Stimulated activated CD8-positive, alpha-beta memory T cell treated with anti-CD3 and anti-CD28 coated beads, Interleukin-4, amount 100 ng/mL, for 24 hours (primary cell): ENCODE measurements at regions not wholly inside any gene's neighbourhood (a gene's known extent, or its start where the extent isn't known, plus 50 kb on each side); places are given as distances from the start of the nearest gene placed in this dataset.

Source experiments
- DNase-seq: peaks from one replicate; pipeline ENCODE4 v3.0.0-alpha.2; 2020; ENCODE audit warnings: low read depth

DNA sequence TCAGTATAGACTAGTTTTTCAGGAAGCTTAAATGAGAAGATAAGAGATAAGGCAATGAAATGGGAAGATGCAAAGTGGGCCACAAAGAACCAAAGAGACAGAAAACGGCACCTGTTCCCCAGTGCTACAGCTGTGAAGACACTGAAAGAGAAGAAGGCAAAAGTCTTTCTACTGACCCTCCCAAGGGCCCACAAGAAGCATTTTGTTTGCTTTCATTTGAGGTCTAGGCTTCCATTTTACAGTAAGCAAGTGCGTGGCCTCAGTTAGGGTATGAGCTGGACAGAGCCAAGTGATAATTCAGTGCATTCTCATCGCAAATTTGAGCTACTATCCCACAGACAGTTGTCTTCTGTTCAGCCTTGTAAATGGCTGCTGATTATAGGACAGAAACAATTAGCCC is 53.4 kb upstream of the STK17B start:
- DNase-seq = no peak

- DNase-seq = no peak
Observed at GRCh38 chr2:196225213-196225612, 53.8 kb upstream of the STK17B start.

DNA sequence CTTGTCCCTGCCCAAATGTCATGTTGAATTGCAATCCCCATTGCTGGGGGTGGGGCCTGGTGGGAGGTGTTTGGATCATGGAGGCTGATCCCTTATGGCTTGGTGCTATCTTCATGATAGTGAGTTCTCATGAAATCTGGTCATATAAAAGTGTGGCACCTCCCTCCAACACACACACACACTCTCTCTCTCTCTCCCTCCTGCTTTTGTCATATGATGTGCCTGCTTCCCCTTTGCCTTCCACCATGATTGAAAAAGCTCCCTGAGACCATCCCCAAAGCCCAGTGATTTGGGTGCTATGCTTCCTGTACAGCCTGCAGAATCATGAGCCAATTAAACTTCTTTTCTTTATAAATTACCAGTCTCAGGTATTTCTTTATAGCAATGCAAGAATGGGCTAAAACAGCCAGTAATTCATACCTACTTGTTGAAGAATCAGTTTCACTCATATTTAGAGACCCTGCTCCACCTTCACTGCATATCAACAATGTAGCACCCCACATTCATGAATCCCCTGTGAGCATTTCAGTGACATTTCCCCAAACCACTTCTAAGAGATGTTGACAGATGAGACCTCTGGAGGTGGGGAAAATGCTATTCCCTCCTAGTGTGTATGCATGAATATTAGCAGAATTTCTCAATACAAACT is 54.8 kb upstream of the STK17B start:
- no peak for DNase-seq

DNA sequence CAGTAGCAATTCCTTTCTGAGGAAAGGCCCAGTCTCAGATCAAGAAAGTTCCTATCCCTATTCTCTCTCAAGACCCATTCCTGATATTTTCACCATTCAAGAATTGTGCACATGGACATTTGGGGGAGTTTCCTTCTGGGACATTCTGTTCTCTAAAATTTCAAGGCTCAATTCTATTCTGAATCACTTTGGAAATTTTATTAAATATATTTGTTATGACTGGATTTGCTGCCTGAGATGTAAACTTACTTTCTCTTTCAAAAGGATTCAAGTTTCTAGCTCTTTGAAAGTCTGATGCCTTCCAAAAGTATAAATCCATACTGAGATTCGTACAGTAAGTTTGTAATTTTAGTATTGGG is 55.3 kb upstream of the STK17B start:
- DNase-seq = no peak

DNA sequence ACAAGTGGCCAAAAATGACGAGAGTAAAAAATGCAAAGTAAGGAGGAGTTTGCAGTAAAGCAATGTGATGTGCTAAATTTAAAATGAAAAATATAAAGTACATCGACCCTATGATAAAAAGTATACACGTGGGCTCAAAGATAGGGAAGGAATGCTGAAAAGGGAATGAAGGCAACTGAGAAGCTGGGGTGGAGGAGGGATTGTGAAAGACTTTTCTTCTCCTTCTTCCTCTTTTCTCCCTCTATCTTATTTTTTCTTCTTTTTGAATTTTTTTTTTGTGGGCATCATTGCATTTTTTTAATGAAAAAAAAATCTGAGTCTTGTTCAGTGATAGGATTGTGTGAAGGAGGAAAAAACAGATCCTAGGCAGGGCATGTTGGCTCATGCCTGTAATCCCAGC is 57.6 kb upstream of the STK17B start:
- no peak for DNase-seq

DNA sequence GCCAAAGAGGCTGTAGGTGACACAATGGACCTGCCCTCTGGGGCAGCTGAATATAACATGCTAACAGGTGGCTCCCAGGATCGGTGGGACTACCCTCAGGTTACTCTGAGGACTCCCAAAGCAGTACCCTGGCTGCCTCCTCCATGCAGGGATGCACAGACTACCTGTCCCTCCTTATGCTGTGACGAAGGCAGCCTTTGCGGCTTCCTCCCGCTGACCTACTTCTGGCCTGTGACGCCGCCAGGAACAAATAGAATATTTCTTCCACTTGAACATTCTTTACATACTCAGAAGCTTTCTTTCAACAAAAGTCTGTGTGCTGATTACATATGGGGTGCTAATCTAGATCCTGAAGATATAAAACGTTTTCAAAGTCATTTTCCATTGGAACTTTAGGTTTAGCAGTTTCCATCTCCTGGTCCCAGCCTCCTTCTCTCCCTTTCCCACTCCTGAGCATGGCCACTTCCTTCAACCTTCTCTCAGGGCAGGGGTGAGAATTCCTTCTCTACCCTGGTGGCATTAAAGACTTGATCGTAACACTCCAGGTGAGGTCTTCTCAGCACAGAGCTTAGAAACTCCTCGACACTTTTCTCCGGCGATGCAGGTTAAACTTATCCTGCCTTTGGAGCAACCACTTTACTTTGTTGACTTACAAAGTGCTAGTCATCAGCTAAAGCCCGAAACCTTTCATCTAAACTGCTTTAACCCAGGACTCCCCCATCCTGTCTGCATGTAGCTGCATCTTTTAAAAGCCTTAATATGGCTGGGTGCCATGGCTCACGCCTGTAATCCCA is 58.9 kb upstream of the STK17B start:
- DNase-seq = no peak

GRCh38 chr2:196233021-196233804 is 61.8 kb upstream of the STK17B start:
- no peak for DNase-seq

- no peak for DNase-seq
Observed at GRCh38 chr2:196233805-196234475, 62.6 kb upstream of the STK17B start.

DNA sequence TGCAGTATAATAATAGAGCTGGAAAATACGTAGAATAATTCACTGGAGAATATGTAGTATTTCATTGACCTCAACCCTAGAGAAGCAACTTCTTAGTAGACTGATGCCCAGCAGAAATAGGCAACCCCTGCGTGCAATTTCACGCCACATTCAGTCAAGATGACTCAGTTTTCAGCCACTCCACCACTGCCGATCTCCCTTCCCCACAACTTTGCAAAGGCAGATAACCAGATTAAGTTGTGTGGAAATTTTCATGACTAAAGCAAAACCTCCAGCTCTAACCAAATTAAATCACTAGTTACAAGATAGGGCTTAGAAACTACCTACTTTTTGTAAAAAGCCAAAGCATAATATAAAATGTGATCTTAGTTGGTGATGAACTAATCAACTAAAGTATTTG is 63.3 kb upstream of the STK17B start:
- DNase-seq = peak; percentile 28

DNA sequence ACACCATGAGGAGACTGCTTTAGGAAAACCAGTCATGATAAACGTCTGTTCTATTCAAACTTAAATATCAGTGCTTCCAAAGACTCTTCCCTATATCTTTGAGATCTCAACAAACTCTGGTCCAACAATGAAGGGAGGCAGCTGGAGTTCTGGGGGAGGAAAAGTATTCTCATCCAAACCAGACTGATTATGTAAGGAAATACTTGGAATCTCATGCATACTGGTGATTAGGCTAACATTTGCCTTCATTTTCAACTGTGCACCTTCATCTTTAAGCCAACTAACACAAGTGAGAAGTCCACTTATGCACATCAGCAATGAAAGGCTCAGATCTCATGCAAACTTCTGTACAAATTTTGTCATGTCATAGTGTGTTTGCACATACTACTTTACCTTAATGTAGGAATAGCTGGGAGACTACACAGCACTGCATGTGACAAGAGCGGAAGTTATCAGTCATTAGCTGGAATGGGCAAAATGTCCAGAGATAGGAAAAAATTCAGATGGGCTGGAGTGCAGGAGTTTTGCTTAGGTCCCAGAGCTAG is 67.5 kb upstream of the STK17B start:
- DNase-seq = no peak

DNA sequence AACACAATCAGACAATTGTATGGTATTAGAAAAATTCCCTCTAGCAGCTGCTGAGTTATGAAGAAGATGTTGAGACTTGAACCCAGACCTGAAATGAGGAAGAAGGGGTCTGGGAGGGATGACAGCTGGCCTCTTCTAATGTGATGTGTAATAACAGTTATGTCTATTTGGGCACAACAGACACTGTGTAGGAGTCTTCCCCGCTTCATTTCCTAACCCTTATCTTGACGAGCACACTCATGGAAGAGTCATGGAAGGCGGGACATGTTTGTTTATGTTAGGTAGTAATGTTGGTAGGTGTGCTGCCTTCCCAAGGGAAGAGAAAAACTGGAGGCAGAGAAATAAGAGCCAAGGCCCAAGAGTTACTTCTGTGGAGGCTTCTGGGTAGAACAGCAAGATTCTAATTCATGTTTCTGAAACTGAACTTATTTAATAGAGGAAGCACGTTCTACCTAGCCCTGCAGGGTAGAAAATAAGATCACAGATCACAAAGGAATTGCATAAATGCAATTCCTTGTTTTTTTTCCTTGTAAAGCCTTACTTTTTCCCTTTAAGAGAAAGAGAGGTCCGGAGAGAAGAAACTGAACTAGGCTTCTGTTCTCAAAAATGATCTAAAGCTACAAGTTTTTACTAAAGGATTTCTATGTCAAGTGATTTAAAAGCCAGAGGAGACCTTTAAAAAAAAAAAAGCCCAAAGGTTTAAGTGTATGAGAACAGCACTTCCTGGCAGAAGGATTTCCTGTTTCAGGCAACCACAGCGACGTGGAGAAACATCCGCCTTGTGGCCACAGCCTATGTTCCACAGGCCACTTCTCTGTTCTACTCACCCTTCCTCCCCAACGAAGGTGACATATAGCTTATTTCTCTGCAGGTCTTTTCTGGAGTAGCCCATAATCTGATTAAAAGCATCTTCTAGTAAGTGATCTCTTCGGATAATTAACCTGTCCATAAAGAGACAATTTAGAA is 68.5 kb upstream of the STK17B start:
- peak; percentile 58 for DNase-seq

GRCh38 chr2:196241175-196241574 is 69.8 kb upstream of the STK17B start:
- no peak for DNase-seq

GRCh38 chr2:196242131-196242620 is 70.8 kb upstream of the STK17B start:
- no peak for DNase-seq

DNA sequence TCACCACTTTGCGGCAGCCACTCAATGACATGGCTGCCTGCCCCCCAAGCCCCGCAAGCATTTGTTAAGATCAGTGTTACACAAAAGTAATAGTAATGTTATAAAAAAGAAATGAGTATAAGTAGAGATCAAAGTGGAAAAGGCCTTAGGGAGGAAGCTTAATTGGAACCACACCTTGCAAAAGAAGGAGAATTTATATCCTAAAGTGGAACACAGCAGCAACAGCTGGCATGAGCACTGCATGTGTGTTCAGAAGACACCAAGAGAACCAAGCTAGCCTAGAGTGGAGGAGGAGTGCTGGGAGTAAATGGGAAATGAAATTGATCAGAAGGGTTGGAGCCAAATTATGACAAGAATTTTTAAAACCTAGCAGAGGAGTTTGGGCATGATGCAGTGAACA is 73.1 kb upstream of the STK17B start:
- no peak for DNase-seq

- no peak for DNase-seq
Observed at GRCh38 chr2:196244966-196245365, 73.6 kb upstream of the STK17B start.

DNA sequence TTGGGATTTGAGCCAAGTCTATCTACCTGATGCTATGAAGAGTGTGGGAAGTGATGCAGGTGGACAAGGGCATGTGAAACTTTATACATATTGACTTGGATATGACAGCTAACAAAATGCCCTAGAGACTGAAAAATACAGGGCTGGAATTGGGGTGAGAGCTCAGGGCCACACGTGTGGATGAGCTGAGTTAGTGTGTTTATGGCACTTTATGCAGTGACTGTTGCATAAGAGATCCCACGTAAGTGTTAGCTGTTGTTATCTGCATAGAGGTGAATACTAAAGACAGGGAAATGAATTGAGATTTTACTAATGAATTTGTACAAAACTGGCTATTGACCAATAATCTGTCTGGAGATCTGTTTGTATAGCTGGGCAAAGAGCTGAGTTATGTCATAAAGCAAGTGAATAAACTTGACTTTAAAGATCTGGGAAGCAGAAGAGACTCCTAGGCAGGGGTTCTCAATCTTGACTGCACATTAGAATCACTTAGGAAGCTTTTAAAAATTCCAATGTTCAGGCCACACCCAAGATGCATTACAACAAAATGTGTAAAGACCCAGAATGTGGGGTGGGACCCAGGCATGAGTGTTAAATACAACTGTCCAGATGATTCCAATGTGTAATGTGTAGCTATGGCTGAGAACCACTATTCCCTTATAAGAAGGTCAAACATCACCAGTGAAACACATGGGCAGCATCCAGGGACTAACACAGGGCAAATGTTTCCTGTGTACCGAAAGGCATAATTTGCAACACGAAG is 74.2 kb upstream of the STK17B start:
- DNase-seq = no peak

DNA sequence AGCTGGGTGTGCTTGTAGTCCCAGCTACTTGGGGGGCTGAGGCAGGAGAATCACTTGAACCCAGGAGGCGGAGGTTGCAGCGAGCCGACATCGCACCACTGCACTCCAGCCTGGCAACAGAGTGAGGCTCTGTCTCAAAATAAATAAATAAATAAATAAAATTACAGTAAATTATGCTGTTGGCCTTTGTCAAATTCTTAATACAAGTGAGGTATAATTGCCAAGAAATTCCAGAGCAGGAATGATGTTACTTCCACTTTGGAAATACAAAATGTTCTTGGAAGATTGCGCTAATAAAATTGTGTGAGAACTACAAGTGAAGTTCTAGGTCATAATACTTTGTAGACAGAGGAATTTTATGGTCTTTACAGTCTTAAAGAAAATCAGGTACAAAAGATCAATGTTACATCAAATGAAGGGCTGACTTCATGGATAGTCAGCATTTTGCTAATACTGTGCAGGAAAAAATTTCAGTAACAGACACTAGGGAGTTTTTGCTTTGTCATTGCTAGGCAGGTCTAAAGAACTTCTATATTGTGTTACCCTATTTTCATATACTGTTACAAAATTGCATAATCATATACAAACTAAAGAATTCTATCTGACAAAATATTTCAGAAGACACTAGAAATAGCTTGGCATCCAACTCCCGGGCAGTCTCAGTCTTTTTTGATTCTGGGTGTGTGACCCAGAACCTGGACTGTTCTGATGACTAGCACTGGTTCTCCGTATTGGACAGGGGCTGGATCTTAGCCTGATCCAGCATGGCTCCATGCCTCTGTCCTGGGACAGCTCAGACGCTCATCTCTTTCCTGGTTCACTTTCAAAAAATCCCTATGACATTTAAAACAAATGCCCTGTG is 76.0 kb upstream of the STK17B start:
- DNase-seq = no peak

- no peak for DNase-seq
Observed at GRCh38 chr2:196247976-196248280, 76.5 kb upstream of the STK17B start.

DNA sequence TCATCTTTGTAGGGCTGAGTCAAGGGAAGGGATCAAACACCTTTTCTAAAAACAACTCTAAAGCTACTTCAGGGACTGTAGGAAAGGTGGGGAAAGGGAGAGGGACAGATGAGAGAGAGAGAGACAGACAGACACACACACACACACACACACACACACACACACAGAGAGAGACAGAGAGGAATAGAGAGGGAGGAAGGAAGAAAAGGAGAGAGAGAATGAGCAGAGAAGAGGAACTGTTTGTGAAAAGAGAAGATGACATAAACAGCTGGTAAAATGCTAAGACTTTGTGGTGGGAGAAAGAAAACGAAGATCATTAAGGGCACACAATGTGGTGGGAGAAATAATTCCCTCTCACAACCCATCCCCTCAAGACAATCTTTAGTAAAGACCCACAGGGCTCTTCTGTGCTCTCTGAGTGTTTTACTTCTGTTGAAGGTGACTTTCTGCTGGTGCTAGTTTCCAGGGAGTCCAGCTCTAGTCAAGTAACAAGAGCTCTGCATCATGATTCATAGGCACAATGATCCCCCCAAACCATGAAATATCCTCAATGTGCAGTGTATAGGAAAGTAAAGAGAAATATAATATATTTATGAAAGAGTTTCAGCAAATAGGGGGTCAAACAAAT is 77.2 kb upstream of the STK17B start:
- no peak for DNase-seq
